GM21367 (cell line): ENCODE measurements at regions not wholly inside any gene's neighbourhood (a gene's known extent, or its start where the extent isn't known, plus 50 kb on each side); places are given as distances from the start of the nearest gene placed in this dataset.

Experiments
- ATAC-seq: cut with Tn5 transposase; IDR thresholded peaks from one replicate; pipeline ENCODE4 v1.9.1; 2021; ENCODE audit not compliant: unreplicated experiment

DNA sequence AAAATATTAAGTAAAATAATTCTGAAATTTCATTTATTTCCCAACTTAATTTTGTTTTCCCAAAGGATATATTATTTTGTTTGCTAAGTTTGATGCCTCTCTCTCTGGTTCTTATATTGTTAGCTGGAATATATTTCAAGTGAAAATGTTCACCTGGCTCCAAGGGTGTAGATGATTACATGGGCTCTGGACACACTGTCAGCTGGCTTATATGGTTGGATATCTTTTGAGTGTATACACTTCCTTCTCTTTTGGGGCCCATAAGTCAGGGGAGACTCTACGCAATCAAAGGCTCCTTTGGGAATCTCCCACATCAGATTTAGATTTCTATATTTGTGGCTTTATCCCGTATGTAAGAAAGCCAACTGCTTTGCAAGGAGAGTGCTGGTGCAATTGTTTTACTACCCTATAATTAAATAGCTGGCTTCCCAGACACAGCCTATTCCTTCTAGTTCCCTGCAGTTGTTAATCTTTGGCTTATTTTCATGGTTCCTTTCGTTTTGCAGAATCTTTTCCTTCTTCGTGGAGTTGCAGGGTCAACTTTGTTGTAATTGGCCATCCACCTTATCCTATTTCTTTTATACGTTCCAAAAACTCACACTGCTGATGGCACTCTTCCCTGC, 225.7 kb downstream of the DPH6 start:
- no peak for ATAC-seq

DNA sequence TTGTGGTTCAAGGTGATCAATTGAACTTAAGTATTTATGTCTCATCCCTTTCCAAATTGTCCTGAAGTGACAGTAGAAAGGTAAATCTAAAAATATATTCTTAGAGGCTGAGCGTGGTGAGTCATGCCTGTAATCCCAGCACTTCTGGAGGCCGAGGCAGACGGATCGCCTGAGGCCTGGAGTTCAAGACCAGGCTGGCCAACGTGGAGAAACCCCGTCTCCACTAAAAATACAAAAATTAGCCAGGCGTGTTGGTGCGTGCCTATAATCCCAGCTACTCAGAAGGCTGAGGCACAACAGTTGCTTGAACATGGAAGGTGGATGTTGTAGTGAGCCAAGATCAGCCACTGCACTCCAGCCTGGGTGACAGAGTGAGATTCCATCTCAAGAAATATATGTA, 226.6 kb downstream of the DPH6 start:
- no peak for ATAC-seq

DNA sequence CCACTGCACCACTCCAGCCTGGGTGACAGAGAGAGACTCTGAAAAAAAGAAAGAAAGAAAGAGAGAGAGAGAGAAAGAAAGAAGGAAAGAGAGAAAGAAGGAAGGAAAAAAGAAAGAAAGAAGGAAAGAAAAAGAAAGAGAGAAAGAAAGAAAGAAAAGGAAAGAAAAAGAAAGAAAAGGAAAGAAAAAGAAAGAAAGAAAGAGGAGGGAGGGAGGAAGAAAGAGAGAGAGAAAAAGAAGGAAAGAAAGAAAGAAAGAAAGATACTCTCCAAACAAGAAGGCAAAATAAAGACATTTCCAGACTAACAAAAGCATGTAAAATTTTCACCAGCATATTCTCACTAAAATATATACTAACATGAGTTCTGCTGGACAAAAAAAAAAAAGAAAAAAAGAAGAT, 228.7 kb downstream of the DPH6 start:
- ATAC-seq: no peak

DNA sequence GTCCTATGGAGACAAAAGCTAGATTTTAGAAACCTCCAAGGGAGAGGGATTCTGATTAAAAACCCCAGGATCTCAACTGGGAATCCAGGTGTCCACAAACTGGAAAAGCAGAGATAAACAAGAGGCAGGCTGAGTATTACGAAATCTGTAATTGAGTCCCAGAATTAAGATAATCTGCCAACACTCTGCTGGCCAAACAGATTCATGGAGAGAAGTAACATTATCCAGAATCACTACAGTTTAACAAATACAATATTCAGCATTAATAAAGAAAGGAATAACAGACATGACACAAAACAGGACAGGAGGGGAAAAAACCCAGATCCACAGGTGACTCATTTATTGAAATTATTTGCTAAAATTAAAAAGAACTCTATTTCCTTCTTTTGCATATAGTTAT, 227.2 kb upstream of the NANOGP8 start:
- no peak for ATAC-seq

DNA sequence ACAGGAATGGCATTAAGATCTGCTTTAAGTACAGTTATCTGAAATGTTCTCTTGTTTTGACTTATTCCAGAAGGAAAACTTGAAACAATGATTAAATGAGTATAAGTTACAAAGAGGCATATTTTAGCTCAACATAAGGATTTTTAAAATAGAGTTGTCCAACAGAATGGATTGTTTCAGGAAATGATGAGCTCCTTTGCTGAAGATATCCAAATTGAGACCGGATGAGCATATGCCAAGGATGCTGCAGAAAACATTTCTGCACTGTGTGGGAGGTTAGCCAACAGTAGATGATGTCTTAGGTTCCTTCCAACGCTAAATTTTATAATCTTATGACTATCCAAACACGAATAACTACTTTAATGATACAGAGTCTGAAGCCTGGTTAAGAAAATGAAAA, 226.5 kb upstream of the NANOGP8 start:
- ATAC-seq: no peak

DNA sequence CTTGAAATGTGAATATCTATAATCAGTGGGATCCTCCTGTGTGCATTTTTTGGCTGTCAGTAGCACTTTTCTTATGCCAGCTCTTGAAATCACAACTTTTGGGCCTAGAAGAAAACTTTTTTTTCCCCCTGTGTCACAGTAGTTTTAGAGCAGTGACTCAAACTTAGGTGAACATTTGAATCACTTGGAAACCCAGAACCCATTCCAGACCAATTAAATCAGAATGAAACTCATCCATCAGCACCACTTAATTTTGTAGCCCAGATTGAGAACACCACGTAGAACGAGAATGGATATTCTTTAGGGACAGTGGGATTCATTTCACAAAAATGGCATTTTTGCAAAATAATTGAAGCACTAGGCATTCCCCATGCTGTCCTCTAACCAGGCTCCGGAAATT, 224.8 kb upstream of the NANOGP8 start:
- no peak for ATAC-seq

DNA sequence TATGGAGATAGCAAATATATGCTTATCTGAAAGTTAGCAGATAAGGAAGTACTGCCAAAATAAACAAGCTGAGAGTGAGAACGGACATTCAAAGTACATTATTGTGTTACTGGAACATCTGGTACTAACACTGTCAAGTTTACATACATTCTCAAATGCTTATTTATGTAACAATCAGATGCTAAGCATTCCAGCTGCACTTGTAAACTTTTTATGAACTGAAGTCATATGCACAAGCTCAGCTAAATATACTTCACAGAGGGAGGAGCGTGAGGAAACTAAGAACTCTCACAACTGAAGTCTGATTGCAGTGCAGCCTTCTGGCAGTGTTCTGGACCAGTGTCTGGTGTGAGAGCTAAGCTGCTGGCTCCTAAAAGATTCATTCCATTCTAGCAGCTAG, 223.7 kb upstream of the NANOGP8 start:
- no peak for ATAC-seq

DNA sequence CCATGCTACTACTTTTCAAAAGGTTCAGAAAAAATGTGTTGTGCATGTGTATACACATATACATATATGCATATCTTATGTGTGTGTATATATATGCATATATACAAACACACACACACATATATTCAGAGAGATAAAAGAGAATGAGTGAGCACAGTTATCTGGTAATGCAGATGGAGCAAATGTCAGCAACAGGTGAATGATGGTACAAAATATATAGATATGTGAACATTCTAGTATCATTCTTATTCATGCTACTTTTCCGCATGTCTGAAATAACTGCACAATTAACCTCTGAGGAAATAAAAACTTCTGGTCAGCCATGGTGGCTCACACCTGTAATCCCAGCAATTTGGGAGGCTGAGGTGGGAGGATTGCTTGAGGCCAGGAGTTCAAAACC, 222.6 kb upstream of the NANOGP8 start:
- ATAC-seq: no peak

DNA sequence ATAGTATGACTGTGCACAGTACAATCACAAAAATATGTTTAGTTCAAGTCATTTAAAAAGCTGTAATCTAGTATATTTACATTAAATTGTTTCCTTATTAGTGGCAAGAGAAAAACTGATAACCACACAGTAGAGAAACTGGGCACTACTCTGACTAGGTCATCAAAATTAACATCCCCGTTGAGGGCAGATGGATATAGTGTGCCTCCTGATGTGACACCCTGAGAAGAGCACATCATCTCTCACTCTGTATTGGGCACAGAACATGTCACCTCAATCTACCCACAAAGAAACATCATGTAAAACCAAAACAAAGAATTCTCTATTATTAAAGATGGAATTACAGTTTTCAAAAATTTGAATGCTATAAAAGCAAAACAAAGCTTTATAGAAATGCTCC, 221.9 kb upstream of the NANOGP8 start:
- ATAC-seq: no peak

DNA sequence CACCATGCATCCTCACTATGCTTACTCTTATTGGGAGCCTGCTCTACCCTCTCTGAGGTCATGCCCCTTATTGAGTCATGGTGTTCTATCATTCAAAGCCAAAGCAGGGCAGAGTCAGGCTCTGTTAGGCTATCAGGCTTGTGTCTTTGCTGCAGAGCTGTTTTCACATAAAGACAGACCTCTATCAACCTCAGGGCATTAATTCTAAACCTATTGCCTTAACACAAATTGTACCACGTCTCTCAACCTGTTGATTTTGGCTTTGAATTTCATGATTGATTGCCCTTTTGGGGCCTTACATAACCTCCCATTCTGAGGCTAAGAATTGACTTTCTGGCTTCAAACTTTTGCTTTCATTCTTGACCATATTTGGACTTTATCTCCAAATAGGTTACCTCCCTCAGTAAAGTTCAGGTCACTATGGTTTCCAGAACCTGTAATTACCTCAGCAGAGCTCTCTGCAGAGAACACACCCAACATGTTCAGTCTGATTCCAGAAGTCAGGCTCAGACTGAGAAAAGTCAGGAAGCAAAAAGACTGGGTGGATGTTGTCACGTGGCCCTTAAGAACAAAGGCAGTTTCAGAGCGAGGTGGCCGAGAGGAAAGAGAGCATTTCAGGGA, 221.4 kb upstream of the NANOGP8 start:
- ATAC-seq: no peak

DNA sequence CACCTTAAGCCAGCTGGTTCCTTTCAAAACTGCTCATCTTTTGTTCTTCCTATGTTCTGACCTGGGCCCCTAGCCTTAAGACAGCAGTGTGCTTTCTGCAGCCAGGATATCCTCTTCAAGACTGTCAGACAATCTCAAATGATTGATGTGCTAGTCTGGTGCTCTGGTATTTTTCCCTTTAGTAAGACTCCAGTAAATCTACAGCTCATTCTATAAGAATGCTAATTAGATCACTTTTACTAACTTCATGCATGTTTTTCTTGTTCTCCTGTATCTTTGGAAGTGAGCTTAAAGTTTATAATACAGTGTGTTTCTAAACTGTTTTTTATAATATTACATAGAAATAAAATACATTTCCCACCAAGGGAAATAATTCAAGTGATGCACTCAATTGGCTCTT, 220.9 kb upstream of the NANOGP8 start:
- ATAC-seq: no peak

DNA sequence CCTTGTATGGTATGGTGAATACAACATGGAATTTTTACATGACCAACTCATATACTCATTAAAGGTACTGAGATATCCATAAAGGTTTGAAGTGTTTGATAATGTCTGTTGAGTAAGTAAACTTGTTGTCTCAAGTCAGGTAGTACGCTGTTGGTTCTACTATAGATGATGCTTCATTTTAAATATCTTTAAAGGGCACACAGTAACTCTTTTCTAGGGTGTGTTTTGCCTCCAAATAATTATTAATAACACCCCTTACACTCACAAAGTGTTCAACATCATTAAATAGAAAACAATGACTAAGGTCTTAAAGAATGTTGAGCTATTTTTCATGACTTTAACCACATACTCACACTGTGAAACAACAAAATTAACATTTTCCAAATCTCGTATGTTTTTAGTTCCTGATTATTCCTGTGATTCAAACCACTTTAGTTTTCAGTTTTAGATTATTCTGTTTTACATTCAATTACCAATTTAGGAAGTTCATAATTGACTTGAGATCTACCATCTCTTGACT, 220.0 kb upstream of the NANOGP8 start:
- no peak for ATAC-seq

DNA sequence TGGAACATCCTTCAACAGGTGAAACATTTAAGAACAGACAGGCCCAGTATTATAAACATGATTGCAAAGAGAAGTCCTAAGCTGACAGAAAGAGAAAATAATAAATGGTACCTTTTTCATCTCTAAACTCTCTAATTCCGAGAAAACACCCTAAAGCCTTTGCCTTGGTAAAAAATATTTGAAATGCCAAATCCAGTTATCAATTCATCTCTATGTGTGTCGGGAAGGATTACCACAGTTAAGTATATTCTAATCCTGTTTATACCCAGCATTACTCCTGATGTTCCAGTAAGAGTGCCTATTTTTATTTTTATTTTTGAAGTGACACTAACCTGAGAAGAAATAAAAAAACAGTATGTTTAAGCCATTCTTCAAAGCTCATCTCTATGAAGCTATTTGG, 219.3 kb upstream of the NANOGP8 start:
- ATAC-seq: no peak

DNA sequence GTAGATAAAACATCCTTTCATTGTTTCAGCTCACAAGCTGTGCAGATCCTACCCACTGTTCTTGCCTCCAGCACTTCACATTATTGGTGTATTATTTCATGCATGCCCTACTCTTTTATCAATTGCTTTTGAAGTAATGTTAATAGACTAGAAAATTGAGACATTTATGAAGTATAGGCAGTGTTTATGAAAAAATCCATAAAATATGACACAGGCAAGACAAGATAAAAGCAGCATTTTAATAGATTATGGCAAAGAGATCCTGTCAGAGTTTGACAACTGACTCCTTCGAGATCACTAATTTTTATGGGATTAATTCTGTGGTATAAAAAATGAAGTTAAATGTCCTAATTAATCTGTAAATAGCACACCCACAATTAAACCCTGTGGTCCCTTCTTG, 217.2 kb upstream of the NANOGP8 start:
- no peak for ATAC-seq

DNA sequence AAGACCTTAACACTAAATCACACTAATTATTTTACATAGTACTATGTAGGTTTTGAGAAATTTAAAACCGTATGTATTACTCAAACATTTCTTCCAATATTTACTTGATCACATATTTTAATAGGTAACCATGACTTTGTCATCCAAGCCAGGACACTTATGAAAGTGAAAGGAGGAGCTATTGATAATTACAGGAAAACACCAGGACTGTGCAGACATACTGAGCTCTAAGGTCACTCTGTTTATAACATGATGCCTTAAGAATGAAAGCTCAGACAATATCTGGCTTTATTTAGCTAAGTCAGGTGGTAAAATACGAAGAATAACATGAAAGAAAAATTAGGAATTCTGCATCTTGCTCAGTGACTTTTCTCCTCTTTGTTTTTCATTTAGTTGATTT, 216.0 kb upstream of the NANOGP8 start:
- ATAC-seq: no peak

DNA sequence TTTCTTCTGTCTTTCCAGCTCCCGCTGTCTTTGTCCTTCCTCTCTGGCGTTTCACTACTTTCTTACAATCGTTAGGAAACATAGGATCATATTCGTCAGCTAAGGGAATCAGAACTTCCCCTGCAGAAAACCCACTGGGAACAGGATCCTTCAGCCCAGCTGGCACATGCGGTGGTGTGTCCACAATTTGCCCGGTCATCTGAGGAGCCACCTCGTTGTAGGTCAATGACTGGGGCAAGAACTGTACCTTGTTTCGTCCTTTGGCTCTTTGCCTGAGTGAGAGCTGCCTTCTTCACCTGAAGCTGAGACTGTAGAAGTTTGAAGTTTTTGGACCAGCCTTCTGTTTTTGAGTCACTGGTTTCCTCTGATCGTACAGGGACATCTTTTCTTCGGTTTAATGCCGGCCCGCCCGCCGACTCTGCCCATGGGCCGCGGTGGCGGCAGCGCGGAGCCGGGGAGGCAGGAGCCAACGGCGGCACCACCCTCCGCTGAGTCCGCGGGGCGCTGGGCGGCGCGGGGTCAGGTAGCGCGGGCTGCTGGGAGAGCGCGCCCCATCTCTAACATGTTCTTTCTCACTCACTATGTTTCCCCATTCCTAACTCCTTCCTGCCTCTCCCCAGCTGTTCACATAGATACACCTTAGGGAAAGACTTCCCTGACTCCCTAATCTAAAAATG, 214.1 kb upstream of the NANOGP8 start:
- no peak for ATAC-seq

DNA sequence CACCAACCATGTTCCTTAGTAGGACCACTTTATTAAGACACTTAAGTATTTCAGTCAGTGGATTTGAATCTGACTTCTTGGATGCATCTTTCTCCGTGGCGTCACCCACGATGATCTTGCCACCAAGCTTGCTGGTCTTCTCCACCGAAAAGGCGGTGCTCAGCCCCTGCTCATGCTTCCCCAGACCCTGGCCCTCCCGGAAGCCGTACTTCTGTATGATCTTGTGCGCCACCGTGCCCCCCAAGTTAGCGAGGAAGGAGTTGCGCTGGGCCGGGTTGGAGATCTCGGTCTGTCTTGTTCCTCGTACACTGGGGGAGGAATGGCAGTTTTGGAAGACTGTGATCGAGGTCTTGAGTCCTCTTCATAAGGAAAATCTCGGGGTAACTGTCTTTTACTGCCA, 213.4 kb upstream of the NANOGP8 start:
- no peak for ATAC-seq

DNA sequence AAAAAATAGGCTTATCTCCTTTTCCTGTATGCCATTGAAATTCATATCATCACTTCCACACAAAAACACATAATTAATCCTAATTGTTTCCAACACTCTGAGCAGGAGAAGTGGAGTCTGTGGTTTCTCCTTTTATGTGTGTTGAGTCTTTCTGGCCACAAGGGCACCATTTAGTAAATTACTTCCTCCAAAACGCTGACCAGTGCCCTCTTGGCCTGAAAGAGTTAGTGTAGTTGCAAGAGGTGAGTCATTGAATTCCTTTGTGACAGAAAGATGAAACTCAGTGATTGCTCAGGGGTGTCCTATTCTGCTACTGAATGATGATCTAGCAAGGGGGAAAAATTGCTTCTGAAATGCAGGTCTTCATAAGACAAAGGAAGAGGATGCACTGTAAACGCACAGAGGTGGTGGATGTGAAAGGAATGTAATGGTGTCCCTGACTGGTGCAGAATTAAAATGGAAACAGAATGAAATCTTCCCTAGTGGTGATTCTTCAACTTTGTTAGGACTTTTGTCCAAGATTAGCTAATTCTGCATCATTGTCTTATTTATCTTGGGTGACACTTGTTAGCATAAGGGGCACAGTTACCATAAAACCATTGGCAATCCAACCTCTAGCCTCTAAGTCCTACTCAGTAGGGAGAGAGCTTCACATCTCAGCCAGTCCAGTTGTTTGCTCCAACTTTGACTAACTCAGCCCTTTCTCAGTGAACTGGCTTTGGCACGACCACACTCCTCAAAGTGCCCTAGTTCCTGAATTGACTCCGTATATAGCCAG, 208.4 kb upstream of the NANOGP8 start:
- ATAC-seq: no peak

DNA sequence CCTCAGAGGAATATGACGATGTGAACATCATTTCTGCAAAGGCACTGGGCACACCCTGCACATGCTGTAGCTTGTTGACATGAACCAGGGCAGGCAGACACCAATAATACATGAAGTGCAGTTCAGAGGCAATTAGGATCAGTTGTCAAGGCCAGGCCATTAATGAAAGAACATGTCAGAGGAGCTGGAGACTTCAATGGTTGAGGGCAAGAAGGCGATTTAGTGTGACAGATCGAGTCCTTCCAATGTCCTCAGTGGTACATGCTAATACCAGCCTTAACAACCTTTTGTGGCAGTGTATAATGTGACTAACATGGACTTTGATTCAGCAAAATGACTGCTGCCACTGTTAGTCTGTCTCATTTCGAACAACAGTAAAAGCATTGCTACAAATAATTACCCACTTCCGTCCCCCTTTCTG, 205.2 kb upstream of the NANOGP8 start:
- ATAC-seq: no peak

DNA sequence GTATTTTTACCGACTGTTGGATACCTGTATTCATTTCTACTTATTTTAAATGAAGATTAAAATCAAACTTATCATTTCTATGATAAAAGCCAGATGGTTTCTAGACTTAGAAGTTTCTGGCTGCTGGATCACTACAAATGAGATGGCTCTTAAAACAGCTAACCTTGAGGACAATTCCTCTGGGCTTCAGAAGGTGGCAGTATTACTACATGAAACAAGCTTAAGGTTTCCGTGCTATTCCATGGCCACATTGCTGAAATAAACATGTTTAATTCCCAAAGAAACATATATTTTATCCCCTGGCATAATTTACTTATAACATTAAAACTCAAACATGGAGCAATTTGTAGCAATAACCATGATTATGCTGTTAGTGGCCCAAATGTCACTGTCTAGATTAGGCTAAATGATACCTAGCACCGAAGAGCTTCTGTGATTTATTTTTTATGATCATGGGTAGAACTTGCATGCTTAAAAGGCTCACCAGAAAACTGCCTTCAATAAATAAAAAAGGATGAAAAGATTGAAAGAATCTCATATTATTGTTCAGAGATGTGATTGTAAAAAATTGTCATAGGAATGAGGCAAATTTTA, 204.0 kb upstream of the NANOGP8 start:
- no peak for ATAC-seq

DNA sequence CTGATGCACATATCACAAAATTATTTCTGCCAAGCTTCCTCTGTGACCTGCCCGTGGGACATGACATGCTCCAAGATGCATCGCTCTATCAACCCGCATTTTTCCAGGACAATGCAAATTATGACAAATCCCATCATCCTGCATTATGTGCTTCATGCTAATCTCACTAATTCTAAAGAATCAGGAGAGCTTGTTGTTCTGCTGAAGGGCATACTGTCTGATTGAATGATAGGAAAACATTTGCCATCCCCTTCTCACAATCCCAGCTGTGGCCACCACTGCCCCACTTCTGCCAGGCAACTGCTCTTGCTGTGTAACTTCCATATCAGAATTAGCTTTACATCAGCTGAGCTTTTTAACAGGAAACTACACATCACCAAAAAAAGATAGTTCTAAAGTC, 203.5 kb upstream of the NANOGP8 start:
- ATAC-seq: no peak
